ENCODE measurements at regions not wholly inside any gene's neighbourhood (a gene's known extent, or its start where the extent isn't known, plus 50 kb on each side); places are given as distances from the start of the nearest gene placed in this dataset.
A peak's percentile ranks its signal among the peaks of the same experiment; 100 is the strongest.

GRCh38 chr2:66717973-66718372, 283.0 kb downstream of the MEIS1 start:
- DNase-seq (ENCODE audit: low read depth in 2 of 2): no peak

GRCh38 chr2:66721776-66722175, 286.9 kb downstream of the MEIS1 start:
- DNase-seq (ENCODE audit: low read depth in 2 of 2): no peak

- no peak for DNase-seq (ENCODE audit: low read depth in 2 of 2)
These were observed 289.3 kb downstream of the MEIS1 start for GRCh38 chr2:66724241-66724640.

GRCh38 chr2:66729416-66730330, 294.7 kb downstream of the MEIS1 start:
- peak in 1 of 2 experiments; percentile 15 for DNase-seq (ENCODE audit: low read depth in 2 of 2)

- no peak for DNase-seq (ENCODE audit: low read depth in 2 of 2)
These were observed 295.5 kb downstream of the MEIS1 start for GRCh38 chr2:66730441-66730840.

GRCh38 chr2:66733364-66733999, 298.6 kb downstream of the MEIS1 start:
- DNase-seq (ENCODE audit: low read depth in 2 of 2): no peak

- no peak for DNase-seq (ENCODE audit: low read depth in 2 of 2)
These were observed 314.0 kb downstream of the MEIS1 start for GRCh38 chr2:66748939-66749338.

- DNase-seq (ENCODE audit: low read depth in 2 of 2): no peak
These were observed 314.6 kb downstream of the MEIS1 start for GRCh38 chr2:66749566-66749965.

- no peak for DNase-seq (ENCODE audit: low read depth in 2 of 2)
These were observed 318.3 kb downstream of the MEIS1 start for GRCh38 chr2:66753257-66753656.

- DNase-seq (ENCODE audit: low read depth in 2 of 2): no peak
These were observed 318.7 kb downstream of the MEIS1 start for GRCh38 chr2:66753660-66754059.

- DNase-seq (ENCODE audit: low read depth in 2 of 2): no peak
These were observed 321.0 kb downstream of the MEIS1 start for GRCh38 chr2:66755974-66756373.

GRCh38 chr2:66761826-66762225, 326.9 kb downstream of the MEIS1 start:
- no peak for DNase-seq (ENCODE audit: low read depth in 2 of 2)

GRCh38 chr2:66762761-66763160, 327.8 kb downstream of the MEIS1 start:
- no peak for DNase-seq (ENCODE audit: low read depth in 2 of 2)

- DNase-seq (ENCODE audit: low read depth in 2 of 2): no peak
These were observed 331.7 kb downstream of the MEIS1 start for GRCh38 chr2:66766582-66766981.

GRCh38 chr2:66771359-66771976, 336.5 kb downstream of the MEIS1 start:
- no peak for DNase-seq (ENCODE audit: low read depth in 2 of 2)

- no peak for DNase-seq (ENCODE audit: low read depth in 2 of 2)
These were observed 337.7 kb downstream of the MEIS1 start for GRCh38 chr2:66772618-66773017.

- no peak for DNase-seq (ENCODE audit: low read depth in 2 of 2)
These were observed 341.0 kb downstream of the MEIS1 start for GRCh38 chr2:66775730-66776422.

GRCh38 chr2:66781804-66782203, 346.9 kb downstream of the MEIS1 start:
- DNase-seq (ENCODE audit: low read depth in 2 of 2): no peak

- no peak for DNase-seq (ENCODE audit: low read depth in 2 of 2)
These were observed 347.9 kb downstream of the MEIS1 start for GRCh38 chr2:66782780-66783361.

GRCh38 chr2:66789741-66790140, 354.8 kb downstream of the MEIS1 start:
- no peak for DNase-seq (ENCODE audit: low read depth in 2 of 2)

GRCh38 chr2:66790651-66791181, 355.8 kb downstream of the MEIS1 start:
- no peak for DNase-seq (ENCODE audit: low read depth in 2 of 2)
